CD14-positive monocyte (primary cell): ENCODE measurements at regions not wholly inside any gene's neighbourhood (a gene's known extent, or its start where the extent isn't known, plus 50 kb on each side); places are given as distances from the start of the nearest gene placed in this dataset.

Experiments used
- DNase-seq, 3 donors: peaks; one replicate each; pipeline ENCODE4 v3.0.0-alpha.2; 2011 to 2022
- H2AFZ ChIP-seq: 2 replicates; pipeline ENCODE4 v1.6.0; 2012; ENCODE audit warnings: mild to moderate bottlenecking, low read depth, low read length, inconsistent platforms; ENCODE audit not compliant: insufficient read depth, poor library complexity, severe bottlenecking
- H3K27ac ChIP-seq, 2 donors: 1 replicate in 1 of 2; 2 replicates in 1 of 2; pipeline ENCODE4 v1.5.1; 2012 to 2013; ENCODE audit warnings: low read length in 2 of 2, control low read depth in 1 of 2, inconsistent platforms in 1 of 2, low read depth in 1 of 2, mild to moderate bottlenecking in 1 of 2
- H3K27me3 ChIP-seq, 2 donors: one replicate each; pipeline versions ENCODE4 v1.6.0 to v1.6.1; 2011 to 2013; ENCODE audit warnings: low read length in 2 of 2; ENCODE audit not compliant: control insufficient read depth in 2 of 2, insufficient read depth in 2 of 2
- H3K36me3 ChIP-seq, 2 donors: replicated peaks in 1 of 2; 1 replicate in 1 of 2; 2 replicates in 1 of 2; pipeline versions ENCODE4 v1.5.1 to v1.6.1; 2012 to 2013; ENCODE audit warnings: low read length in 2 of 2, control low read depth in 1 of 2, inconsistent platforms in 1 of 2, mild to moderate bottlenecking in 1 of 2; ENCODE audit not compliant: insufficient read depth in 2 of 2, control insufficient read depth in 1 of 2
- H3K4me1 ChIP-seq, 2 donors: 1 replicate in 1 of 2; 2 replicates in 1 of 2; pipeline versions ENCODE4 v1.5.1 to v1.6.1; 2012 to 2013; ENCODE audit warnings: low read length in 2 of 2, control low read depth in 1 of 2, inconsistent platforms in 1 of 2, mild to moderate bottlenecking in 1 of 2, moderate library complexity in 1 of 2; ENCODE audit not compliant: insufficient read depth in 2 of 2, control insufficient read depth in 1 of 2
- H3K4me2 ChIP-seq: replicated peaks from 2 replicates; pipeline ENCODE3; 2012; ENCODE audit warnings: low read length, moderate library complexity, mild to moderate bottlenecking; ENCODE audit not compliant: poor library complexity, severe bottlenecking; ENCODE audit errors: extremely low read depth
- H3K4me3 ChIP-seq, 3 experiments: fragments of 200-600 bp in 1 of 3; sonication (generic) in 1 of 3; replicated peaks in 1 of 3; 1 replicate in 2 of 3; 2 replicates in 1 of 3; pipeline ENCODE4 v1.5.1; 2011 to 2013; ENCODE audit warnings: low read length in 3 of 3, mild to moderate bottlenecking in 3 of 3, control low read depth in 2 of 3, low read depth in 2 of 3, inconsistent platforms in 1 of 3, moderate library complexity in 1 of 3
- H3K79me2 ChIP-seq: 2 replicates; pipeline ENCODE4 v1.6.0; 2012; ENCODE audit warnings: mild to moderate bottlenecking, control low read depth, inconsistent platforms, low read length, moderate library complexity; ENCODE audit not compliant: insufficient read depth
- H3K9ac ChIP-seq: 2 replicates; pipeline ENCODE4 v1.6.0; 2017; ENCODE audit warnings: low read length, mild to moderate bottlenecking; ENCODE audit not compliant: insufficient read depth, poor library complexity, severe bottlenecking
- H3K9me3 ChIP-seq, 2 donors: replicated peaks in 1 of 2; 1 replicate in 1 of 2; 2 replicates in 1 of 2; pipeline versions ENCODE4 v1.5.1 to v1.6.1; 2012 to 2013; ENCODE audit warnings: low read length in 2 of 2, control low read depth in 1 of 2; ENCODE audit not compliant: control insufficient read depth in 1 of 2, insufficient read depth in 1 of 2
- H4K20me1 ChIP-seq: 2 replicates; pipeline ENCODE4 v1.6.0; 2012; ENCODE audit warnings: mild to moderate bottlenecking, low read length, control low read depth, moderate library complexity; ENCODE audit not compliant: insufficient read depth
- H3K27ac Mint-ChIP-seq, 7 donors: one replicate each; pipeline ENCODE4 v1.8.0; 2020; ENCODE audit warnings: mild to moderate bottlenecking in 7 of 7, mixed read lengths in 7 of 7, moderate library complexity in 6 of 7, inconsistent platforms in 2 of 7
- H3K27me3 Mint-ChIP-seq, 3 donors: one replicate each; pipeline ENCODE4 v1.8.0; 2021 to 2022; ENCODE audit warnings: low read depth in 3 of 3, mild to moderate bottlenecking in 3 of 3, mixed read lengths in 3 of 3, moderate library complexity in 3 of 3, inconsistent platforms in 1 of 3
- H3K36me3 Mint-ChIP-seq, 2 donors: one replicate each; pipeline ENCODE4 v1.8.0; 2020; ENCODE audit warnings: mixed read lengths in 2 of 2, inconsistent platforms in 1 of 2, mild to moderate bottlenecking in 1 of 2
- H3K4me1 Mint-ChIP-seq: one replicate; pipeline ENCODE4 v1.8.0; 2020; ENCODE audit warnings: mild to moderate bottlenecking, mixed read lengths
- H3K4me3 Mint-ChIP-seq, 2 donors: one replicate each; pipeline ENCODE4 v1.8.0; 2020; ENCODE audit warnings: mild to moderate bottlenecking in 2 of 2, mixed read lengths in 2 of 2, moderate library complexity in 1 of 2
- H3K9me3 Mint-ChIP-seq, 7 donors: one replicate each; pipeline ENCODE4 v1.8.0; 2020 to 2022; ENCODE audit warnings: mixed read lengths in 7 of 7, mild to moderate bottlenecking in 6 of 7, moderate library complexity in 6 of 7, inconsistent platforms in 2 of 7
- WGBS: methylation state at CpG from one replicate; pipeline ENCODE4 v1.1.5; 2013; ENCODE audit warnings: missing lambda C conversion rate; ENCODE audit not compliant: insufficient coverage; 5-methylcytosine and 5-hydroxymethylcytosine counted together
- intact Hi-C, 2 donors: fragments of 100-400 bp; cut with micrococcal nuclease; formaldehyde crosslinking; loops; one replicate each; pipeline versions ENCODE4 v1.15.0 to v1.15.1; 2023
- TF ChIP-seq, protein P1 (sequence below): fragments of 200-600 bp; IDR thresholded peaks from one replicate; pipeline ENCODE4 v1.8.0; 2022; ENCODE audit warnings: antibody characterized with exemption, mild to moderate bottlenecking

DNA sequence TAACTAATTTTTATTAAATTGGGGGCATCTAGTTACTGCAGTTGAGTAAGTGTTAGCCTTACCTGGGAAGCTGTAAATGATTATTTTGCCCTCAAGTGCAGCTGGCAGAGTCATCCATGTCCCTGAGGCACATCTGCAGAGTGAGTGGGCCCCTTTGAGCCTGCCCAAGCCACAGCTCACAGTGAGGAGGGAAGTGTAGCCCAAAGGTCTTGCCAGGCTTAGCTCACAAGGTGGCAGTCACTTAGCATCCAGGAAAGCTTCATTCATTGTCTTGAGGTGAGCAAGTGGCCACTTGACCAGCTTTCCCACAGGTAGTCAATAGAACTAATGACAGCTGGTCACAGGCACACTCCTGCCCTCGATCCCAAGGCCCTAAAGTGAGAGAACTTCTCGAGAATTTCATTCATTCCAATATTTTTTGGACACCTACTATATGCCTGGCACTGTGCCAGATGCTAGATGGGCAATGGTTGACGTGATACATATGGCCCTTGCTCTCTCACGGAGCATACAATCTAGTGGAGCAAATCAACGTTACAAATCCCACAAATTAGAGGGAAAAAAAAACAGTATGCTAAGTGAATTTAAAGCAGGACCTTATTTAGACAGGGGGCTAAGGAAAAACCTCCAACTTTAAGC lies 163.3 kb upstream of the IL12A start:
- no peak for DNase-seq
- H3K4me3 Mint-ChIP-seq: no peak overlapping the region
- Histone ChIP-seq H3K4me2 (no peak overlapping the region), H3K9ac (no peak overlapping the region), H3K4me1 (peaks cover 0 to 6% of the 10 kb centered on the region in 2 donors), H3K4me3 (no peak overlapping the region), H2AFZ (no peak overlapping the region), H4K20me1 (no peaks in the 10 kb centered on the region), H3K27me3 (no peaks in the 10 kb centered on the region), H3K36me3 (no peaks in the 10 kb centered on the region), H3K79me2 (no peaks in the 10 kb centered on the region), H3K27ac (no peak overlapping the region), H3K9me3 (no peaks in the 10 kb centered on the region)
- no peaks in the 10 kb centered on the region for H3K36me3 Mint-ChIP-seq
- WGBS: 100% methylated on average over 2 of the region's 5 CpGs
- no peaks in the 10 kb centered on the region for H3K9me3 Mint-ChIP-seq
- TF ChIP-seq, protein P1, sequence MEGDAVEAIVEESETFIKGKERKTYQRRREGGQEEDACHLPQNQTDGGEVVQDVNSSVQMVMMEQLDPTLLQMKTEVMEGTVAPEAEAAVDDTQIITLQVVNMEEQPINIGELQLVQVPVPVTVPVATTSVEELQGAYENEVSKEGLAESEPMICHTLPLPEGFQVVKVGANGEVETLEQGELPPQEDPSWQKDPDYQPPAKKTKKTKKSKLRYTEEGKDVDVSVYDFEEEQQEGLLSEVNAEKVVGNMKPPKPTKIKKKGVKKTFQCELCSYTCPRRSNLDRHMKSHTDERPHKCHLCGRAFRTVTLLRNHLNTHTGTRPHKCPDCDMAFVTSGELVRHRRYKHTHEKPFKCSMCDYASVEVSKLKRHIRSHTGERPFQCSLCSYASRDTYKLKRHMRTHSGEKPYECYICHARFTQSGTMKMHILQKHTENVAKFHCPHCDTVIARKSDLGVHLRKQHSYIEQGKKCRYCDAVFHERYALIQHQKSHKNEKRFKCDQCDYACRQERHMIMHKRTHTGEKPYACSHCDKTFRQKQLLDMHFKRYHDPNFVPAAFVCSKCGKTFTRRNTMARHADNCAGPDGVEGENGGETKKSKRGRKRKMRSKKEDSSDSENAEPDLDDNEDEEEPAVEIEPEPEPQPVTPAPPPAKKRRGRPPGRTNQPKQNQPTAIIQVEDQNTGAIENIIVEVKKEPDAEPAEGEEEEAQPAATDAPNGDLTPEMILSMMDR: no peak
- peaks cover 0 to 2% (median 0%) of the 10 kb centered on the region in 3 donors for H3K27me3 Mint-ChIP-seq
- H3K27ac Mint-ChIP-seq: no peak overlapping the region
- H3K4me1 Mint-ChIP-seq: peaks cover 14% of the 10 kb centered on the region
- intact Hi-C loops: no loop called here

DNA sequence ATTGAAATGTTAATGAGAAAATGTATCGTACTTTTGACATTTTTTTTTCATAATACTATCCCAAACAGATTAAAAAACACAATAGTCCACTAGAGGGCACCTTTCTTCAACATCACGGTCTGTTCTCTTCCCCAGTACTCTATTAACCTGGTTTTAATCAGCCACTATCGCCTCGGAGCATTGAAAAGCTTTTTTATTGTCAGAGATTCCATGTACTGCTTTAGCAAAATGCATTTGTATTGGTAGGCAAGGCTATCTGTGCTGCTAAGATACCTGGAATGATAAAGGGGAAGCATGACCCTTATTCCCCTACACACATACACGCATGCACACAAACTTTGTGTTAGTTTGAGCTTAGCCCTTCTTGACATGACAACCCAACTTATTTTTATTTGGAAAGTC lies 160.1 kb upstream of the IL12A start:
- no peaks in the 10 kb centered on the region for H3K27me3 ChIP-seq
- H3K4me1 ChIP-seq: peaks cover 20 to 23% of the 10 kb centered on the region in 2 donors
- no peaks in the 10 kb centered on the region for H3K9me3 Mint-ChIP-seq
- no peaks in the 10 kb centered on the region for H4K20me1 ChIP-seq
- H3K4me2 ChIP-seq: no peak overlapping the region
- intact Hi-C loops: no loop called here
- WGBS: no CpG with 5 or more reads among the region's 5 CpGs
- peaks cover 25% of the 10 kb centered on the region for H3K4me1 Mint-ChIP-seq
- no peaks in the 10 kb centered on the region for H3K27me3 Mint-ChIP-seq
- H3K36me3 ChIP-seq: no peaks in the 10 kb centered on the region
- no peaks in the 10 kb centered on the region for H3K9me3 ChIP-seq
- peak overlapping the region; percentile 7 for H2AFZ ChIP-seq
- no peaks in the 10 kb centered on the region for H3K36me3 Mint-ChIP-seq
- H3K79me2 ChIP-seq: no peaks in the 10 kb centered on the region
- DNase-seq: peak in 2 of 3 donors; percentile 14 to 34
- H3K4me3 ChIP-seq: no peak overlapping the region
- no peak overlapping the region for H3K9ac ChIP-seq
- H3K27ac ChIP-seq: no peak overlapping the region
- no peak overlapping the region for H3K4me3 Mint-ChIP-seq
- no peak overlapping the region for H3K27ac Mint-ChIP-seq
- TF ChIP-seq, protein P1: peak; percentile 67
